Erythroblast (primary cell): ENCODE measurements at regions not wholly inside any gene's neighbourhood (a gene's known extent, or its start where the extent isn't known, plus 50 kb on each side); places are given as distances from the start of the nearest gene placed in this dataset.

Experiments
- DNase-seq, 2 experiments: peaks; one replicate each; lab custom pipeline; 2025; lab: John Stamatoyannopoulos, UW
- GATA1 ChIP-seq: IDR thresholded peaks from 2 replicates; pipeline ENCODE4 v1.6.1; 2011; ENCODE audit warnings: low read depth, mild to moderate bottlenecking, control low read depth, low read length, moderate library complexity
- POLR2A ChIP-seq: IDR thresholded peaks from 2 replicates; pipeline ENCODE4 v1.6.1; 2011; ENCODE audit warnings: mild to moderate bottlenecking, low read length

- no peak for DNase-seq
- TF ChIP-seq GATA1 (no peak), POLR2A (no peak)
These were observed 519.6 kb downstream of the METTL15 start for GRCh38 chr11:28627690-28628255.

- TF ChIP-seq POLR2A (no peak), GATA1 (no peak)
- no peak for DNase-seq
These were observed 517.3 kb downstream of the METTL15 start for GRCh38 chr11:28625532-28625931.

- TF ChIP-seq POLR2A (no peak), GATA1 (no peak)
- no peak for DNase-seq
These were observed 513.6 kb downstream of the METTL15 start for GRCh38 chr11:28621753-28622152.

- no peak for DNase-seq
- TF ChIP-seq POLR2A (no peak), GATA1 (no peak)
These were observed 511.8 kb downstream of the METTL15 start for GRCh38 chr11:28619846-28620540.

- DNase-seq: no peak
- TF ChIP-seq GATA1: no peak
These were observed 510.2 kb downstream of the METTL15 start for GRCh38 chr11:28618416-28618815.

- no peak for DNase-seq
- TF ChIP-seq POLR2A (no peak), GATA1 (no peak)
These were observed 508.2 kb downstream of the METTL15 start for GRCh38 chr11:28616160-28616965.

- TF ChIP-seq GATA1 (no peak), POLR2A (no peak)
- DNase-seq: no peak
These were observed 507.4 kb downstream of the METTL15 start for GRCh38 chr11:28615542-28615941.

GRCh38 chr11:28606930-28607329 is 498.7 kb downstream of the METTL15 start:
- TF ChIP-seq GATA1 (no peak), POLR2A (no peak)
- DNase-seq: no peak

- no peak for DNase-seq
- TF ChIP-seq POLR2A: no peak
- no peak for TF ChIP-seq GATA1
These were observed 491.5 kb downstream of the METTL15 start for GRCh38 chr11:28599656-28600055.

GRCh38 chr11:28598531-28598930 is 490.3 kb downstream of the METTL15 start:
- DNase-seq: no peak

GRCh38 chr11:28596816-28597215 is 488.6 kb downstream of the METTL15 start:
- TF ChIP-seq POLR2A (no peak), GATA1 (no peak)
- no peak for DNase-seq

More at GRCh38 chr11:28598531-28598930, 490.3 kb downstream of the METTL15 start:
- TF ChIP-seq POLR2A (no peak), GATA1 (no peak)

GRCh38 chr11:28592141-28592540 is 484.0 kb downstream of the METTL15 start:
- no peak for DNase-seq
- TF ChIP-seq GATA1 (no peak), POLR2A (no peak)

- TF ChIP-seq POLR2A (no peak), GATA1 (no peak)
- DNase-seq: no peak
These were observed 476.8 kb downstream of the METTL15 start for GRCh38 chr11:28584992-28585391.

GRCh38 chr11:28582506-28582905 is 474.3 kb downstream of the METTL15 start:
- DNase-seq: no peak
- TF ChIP-seq GATA1 (no peak), POLR2A (no peak)

- DNase-seq: no peak
- TF ChIP-seq GATA1: no peak
- no peak for TF ChIP-seq POLR2A
These were observed 473.4 kb downstream of the METTL15 start for GRCh38 chr11:28581286-28582242.
